Ramos (cell line): ENCODE measurements at regions not wholly inside any gene's neighbourhood (a gene's known extent, or its start where the extent isn't known, plus 50 kb on each side); places are given as distances from the start of the nearest gene placed in this dataset.
"Not testable (repeated sequence)": the region's sequence is repeated elsewhere in the genome, so short reads cannot be mapped to it uniquely, and the experiment has no call there.

Experiments used
- in situ Hi-C: fragments of 300-500 bp; cut with MboI; formaldehyde crosslinking; loops from one replicate; pipeline ENCODE4 v1.14.3; 2022; ENCODE audit warnings: low sequenced_read_pairs; ENCODE audit not compliant: unreplicated experiment

DNA sequence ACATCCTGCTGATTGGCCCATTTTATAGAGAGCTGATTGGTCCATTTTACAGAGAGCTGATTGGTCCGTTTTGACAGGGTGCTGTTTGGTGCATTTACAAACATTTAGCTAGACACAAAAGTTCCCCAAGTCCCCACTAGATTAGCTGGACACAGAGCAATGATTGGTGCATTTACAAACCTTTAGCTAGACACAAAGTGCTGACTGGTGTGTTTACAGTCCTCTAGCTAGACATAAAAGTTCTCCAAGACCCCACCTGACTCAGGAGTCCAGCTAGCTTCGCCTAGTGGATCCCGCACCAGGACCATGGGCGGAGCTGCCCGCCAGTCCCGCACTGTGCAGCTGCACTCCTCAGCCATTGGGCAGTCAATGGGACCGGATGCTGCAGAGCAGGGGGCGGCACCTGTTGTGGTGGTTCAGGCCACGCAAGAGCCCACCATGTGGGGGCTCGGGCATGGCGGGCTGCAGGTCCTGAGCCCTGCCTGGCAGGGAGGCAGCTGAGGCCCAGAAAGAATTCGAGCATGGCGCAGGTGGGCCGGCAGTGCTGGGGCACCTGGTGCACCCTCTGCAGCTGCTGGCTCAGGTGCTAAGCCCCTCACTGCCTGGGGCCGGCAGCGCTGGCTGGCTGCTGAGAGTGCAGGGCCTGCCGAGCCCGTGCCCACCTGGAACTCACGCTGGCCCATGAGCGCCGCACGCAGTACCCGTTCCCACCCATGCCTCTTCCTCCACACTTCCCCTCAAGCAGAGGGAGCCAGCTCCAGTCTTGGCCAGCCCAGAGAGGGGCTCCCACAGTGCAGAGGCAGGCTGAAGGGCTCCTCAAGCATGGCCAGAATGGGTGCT lies 713.2 kb upstream of the GYPC start:
- in situ Hi-C loops, result no loop called here

DNA sequence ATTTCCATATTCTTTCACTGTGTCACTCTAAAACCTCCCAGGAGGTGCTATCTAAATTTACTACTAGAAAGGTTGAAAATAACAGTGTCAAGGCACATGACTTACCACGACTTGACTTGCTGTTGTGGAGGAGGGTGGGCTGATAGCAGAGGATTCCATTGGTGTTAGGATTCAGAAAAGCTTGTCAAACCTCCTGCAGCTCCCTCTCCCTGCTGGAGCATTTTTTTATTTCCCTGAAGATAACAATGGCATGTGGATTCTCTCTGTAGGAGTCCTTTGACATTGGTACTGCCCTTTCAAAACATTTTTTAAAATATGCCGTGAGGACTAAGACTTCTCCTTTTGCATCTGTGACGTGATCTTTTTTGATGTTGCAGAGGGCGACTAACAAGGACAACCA lies 696.9 kb upstream of the GYPC start:
- in situ Hi-C loops, result no loop called here

DNA sequence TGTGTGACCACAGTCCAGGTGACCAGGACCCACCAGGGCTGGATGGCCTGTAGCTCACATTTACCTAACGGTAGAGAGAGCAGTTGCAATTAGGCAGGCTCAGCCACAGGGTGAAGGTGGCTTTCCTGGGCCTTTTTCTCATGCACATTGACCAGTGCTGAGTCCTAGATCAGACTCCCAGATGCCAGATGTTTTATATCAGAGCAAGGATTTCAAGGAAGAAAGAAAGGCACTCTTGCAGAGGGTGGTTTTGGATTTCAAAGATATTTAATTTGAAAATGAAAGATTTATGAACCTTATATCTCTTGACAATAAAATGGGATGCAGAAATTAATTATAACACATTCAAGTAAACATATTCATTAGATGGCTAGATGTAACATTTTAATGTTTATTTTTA lies 694.2 kb upstream of the GYPC start:
- in situ Hi-C loops, result no loop called here

DNA sequence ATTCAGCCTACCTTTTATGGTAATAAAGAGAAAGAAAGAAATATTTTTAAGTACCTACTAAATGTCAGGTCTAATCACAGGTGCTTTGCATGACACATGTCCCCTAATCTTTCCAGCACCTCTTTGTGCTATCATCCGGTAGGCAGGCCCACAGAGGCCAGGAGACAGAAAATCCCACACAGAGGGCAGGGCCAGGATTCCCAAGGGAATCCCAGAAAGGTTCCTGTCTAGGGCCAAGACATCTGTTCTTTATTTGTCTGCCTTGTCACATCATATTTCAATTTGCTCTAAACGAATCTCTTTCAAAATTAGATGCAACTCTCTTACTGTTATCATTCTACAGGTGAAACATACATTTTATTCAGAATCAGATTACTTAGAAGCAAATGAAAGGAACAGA lies 676.1 kb upstream of the GYPC start:
- in situ Hi-C loops, result no loop called here

DNA sequence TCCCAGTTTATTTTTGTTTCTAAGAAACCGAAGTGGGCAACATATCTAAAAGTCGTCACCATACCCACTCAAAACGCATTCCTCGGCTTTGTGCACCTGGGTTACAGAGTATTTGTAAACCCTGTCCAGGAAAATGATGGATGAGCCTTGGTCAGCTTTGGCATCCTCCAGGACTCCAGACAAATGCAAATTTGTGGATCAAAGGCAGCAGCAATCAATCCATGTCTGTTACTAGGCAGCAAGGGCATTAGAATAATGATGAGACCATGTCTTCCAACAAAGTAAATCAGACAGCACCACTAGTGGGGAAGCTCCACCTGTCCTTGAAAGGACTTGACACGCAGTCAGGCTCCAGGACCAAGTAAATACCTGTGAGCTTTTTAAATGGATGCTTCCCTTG lies 672.6 kb upstream of the GYPC start:
- in situ Hi-C loops, result no loop called here

DNA sequence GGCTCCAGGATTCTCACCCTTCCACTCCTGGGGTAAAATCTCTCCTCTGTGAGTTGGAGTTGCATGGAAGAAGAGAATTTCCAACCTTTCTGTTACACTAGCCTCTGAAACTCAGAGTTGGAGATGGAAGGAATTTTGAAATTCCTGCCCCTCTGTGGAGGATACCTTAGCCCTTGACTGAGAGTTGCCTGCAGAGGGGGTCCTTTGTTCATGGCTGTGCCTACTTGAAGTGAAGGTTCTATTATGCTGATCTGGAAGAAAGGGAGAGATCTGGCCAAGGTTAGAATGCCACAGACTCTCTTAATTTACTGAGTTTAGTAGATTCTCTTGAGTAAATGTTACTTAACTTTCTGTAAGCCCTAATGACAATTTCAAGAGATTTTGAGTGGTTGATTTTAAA lies 626.6 kb upstream of the GYPC start:
- in situ Hi-C loops, result no loop called here

DNA sequence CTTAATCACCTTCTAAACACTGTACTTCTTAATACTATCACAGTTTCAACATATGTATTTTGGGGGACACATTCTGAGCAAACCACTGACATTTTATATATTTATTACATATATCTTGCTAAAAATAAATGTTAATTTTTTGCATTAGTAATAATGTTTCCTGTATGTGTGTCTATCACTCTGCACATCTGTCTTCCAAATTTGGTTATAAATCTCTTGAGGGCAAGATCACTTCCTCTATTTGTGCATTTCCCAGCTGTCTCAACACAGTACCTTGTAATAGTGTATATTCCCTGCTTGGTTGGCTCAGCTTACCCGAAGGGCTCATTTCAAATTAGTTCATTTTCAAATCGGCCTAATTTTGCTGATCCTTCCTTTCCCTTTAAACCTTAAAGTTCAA lies 617.1 kb upstream of the GYPC start:
- in situ Hi-C loops, result no loop called here

DNA sequence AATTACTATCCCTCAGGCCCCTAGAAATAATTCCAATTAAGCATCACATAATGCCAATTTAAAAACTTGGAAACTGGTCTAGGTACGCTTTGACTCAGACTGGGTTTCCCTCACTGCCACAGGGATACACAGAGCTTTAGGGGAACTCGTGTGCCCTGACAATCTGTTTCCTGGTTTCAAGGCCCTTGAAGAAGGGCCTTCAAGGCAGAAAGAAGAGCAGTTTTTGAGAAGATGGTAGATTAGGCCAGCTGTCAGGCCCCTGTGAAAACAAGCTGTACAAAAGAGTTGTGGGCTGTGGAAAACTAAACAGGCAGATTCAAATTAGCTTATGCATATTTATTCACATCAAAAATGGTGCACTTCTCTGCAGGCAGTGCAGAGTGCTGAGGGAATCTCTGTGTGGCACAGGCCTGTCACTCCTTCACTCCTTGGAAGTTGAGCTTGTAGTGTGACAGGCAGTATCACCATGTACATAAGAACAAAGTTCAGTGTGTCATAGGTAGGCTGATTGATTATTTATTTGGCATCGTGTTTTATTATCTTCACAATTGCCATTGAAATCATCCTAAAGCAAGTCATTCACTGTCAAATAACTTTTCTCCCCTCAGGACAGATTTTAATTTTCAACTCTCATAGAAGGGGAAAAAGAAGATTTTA lies 614.4 kb upstream of the GYPC start:
- in situ Hi-C loops, result no loop called here

DNA sequence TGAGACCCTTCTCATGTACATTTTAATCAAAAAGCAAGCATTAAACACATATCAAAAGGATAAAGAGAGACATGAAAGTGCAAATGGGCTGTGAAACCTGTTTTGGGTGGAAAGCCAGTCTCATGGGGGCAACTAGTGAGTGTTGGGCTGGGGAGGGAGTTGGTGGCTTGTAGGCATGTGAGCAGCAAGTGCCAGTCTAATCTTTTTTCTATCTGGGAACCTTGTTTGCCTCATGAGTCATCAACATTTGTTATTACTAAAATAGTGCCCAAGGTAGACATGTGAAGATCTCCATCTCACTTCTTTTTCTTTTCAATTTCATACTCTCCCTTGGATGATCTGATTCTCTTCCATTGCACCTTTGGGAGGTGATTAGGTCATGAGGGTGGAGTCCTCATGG lies 613.9 kb upstream of the GYPC start:
- in situ Hi-C loops, result no loop called here

DNA sequence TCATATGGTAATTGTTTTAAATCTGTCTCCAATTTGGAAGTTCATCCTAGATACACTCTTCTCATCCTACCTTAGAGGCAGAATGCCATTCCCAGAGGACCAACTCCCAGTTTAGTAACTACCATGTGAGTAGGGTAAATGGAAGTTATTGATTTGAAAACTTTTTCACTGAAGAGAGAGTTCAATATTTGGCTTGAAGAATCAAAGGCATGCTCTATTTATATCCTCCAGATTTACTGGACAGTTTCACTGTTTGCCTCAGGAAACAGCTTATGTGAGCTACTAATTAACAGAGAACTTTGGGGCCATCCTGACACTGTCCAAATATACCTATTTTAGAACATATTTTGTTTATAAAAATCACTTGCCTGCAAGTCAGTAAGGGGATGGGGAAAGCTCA lies 607.2 kb upstream of the GYPC start:
- in situ Hi-C loops, result no loop called here

DNA sequence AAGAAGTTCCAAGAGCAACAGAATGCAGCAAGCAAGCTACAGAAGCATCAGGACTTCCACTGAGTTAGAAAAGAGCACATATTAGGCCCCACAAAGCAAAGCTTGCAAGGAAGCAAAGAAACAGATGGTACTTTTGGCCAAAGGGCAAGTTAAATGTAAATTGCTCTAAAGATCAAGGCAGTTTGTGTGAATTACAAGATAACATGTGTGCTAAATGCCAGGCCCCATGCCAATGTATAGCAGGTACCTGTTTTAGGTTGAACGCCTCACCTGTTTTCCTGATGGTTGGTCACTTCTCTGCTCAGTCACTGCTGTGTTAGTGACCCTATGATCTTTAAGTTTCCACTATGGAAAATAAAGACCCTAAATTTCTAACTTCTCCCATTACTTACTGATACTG lies 606.5 kb upstream of the GYPC start:
- in situ Hi-C loops, result no loop called here

DNA sequence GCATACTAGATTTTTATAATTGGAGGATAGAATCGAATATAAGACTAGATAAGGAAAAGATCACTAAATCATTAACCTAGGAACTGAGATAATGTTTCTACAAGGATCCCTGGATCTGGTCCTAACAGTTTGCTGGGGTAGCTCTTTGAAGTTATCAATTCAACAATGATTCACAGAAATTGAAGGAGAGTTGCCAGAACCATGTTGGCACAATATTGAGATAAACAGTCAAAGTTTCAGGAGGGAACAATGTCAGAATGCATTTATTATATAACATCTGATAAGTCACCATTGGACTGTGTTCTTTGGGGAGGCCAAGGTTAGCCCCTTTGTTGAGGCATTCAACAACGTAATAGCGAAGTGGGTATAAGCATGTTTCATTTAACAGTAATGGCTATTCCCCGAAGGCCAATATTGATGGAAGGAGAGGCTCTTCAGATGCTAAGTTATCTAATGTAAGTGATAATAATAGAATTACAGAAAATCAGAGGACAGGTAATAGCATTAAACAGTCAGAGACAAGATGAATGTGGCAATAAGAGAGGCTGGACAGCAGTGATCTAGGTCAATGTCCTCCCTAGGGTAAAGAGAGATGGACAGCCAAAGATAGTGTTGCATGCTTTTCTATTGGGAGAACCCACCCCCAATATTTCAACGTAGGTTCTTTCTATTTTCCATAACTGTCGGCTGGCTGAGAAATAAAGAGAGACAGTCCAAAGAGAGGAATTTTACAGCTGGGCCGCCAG lies 604.8 kb upstream of the GYPC start:
- in situ Hi-C loops, result no loop called here

DNA sequence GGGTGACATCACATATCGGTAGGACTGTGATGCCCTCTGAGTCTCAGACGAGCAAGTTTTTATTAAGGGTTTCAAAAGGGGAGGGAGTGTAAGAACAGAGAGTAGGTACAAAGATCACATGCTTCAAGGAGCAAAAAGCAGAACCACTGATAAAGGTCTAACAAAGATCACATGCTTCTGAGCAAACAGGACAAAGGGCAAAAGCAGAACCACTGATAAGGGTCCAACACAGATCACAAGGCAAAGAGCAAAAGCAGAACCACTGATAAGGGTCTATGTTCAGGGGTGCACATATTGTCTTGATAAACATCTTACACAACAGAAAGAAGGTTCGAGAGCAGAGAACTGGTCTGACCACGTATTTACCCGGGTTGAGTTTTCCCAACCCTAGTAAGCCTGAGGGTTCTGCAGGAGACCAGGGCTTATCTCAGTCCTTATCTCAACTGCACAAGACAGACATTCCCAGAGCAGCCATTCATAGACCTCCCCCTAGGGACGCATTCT lies 604.2 kb upstream of the GYPC start:
- in situ Hi-C loops, result not testable (repeated sequence)

DNA sequence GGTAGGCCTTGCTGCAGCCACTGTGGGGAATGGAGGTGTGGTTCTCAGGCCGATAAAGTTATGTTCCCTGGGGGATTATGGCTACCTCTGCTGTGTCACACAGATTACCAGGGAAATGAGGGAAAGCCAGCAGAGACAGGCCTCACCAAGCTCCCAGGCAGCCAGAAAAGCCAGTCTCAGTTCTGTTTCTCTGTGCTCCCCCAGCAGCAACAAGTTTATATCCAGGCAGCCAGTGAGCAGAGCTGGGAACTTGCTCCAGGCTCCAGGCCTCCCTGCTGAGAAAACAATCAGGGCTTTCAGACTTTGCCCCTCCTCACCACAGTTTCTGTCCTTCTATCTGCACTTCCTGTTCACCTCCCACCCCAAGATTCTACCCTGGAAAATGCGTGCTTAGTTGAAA lies 596.6 kb upstream of the GYPC start:
- in situ Hi-C loops, result no loop called here

DNA sequence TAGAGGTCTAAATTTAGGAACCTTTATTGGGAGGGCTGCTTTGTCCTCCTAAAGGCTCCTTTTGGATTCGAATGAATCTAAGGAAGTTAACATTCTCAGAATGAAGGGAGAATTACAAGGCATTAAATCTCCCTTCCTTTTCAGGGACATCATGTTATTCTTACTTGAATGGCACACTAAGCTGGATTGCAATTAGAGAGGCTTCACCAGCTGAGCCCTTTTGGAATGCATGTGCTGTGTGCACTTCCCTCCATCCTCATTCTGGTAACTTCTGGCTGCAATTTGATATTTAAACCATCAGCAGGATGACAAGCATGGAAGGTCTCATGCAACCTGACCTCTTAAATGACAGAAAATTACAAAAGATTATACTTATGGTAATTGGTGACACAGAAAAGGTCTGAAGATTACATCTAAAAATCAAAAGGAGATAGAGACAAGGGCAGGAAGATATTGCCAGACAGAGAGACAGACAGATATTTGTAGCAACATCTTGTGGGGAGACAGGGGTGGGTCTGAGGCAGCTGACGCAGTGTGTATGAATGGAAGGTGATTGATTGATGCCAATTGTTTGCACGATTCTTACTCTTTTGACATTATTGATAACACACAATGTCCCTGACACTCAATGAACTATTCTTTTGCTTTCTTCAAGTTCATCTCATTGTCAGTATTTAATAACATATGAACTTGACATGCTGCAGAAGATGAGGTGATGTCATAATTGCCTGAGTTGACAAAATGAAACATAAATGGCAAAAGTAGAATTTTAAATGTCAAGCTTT lies 570.8 kb upstream of the GYPC start:
- in situ Hi-C loops, result no loop called here

DNA sequence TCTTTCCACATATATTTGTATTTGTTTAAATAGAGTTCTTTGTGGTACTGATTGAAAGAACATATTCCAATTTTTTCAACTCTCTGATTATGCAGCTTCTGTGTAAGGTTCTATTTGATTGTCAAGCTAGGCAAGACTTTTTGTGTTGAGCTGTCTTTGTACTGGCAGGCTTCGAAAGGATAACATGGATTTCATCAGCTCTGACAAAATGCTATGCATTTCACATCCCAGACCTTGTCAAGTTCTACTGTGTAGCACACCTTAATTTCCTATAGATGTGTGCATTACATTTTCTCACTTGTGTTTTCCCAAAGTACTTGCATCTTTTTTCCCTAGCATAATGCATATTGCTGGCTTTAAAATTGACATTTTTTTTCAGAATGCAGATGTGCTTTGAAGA lies 555.0 kb upstream of the GYPC start:
- in situ Hi-C loops, result no loop called here

DNA sequence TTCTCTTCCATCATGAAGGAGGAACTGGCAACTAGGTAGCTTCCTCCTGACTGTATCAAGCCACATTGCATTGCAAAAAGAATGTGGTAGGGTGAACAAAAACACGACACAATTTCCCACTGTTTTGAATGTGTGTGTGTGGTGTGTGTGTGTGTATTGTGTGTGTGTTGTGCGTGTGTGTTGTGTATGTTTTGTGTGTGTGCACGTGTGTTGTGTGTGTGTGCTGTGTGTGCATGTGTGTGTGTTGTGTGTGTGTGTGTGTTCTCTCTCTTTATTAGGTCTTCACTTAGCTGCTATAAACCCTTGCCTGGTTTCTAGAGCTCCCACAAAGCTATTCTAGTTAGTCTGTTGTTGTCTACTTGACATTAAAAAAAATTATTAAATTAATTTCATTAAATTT lies 550.0 kb upstream of the GYPC start:
- in situ Hi-C loops, result no loop called here

DNA sequence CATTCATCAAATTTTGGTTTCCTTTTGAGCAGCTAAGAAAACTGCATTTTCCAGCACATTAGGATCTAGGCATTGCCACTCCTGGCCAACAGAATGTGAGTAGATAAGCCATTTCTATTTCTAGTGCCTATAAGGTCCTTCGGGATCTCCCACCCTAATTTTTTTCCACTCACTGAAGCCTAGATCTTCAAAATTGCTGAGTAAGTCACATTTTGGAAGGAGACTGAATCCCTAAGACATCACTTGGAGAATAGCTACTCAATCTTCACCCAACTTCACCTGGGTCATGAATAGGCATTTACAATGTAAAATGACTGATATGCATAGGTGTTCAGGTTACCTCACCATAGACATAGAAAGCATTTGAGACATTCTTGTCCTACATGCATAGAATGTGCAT lies 548.1 kb upstream of the GYPC start:
- in situ Hi-C loops, result no loop called here

DNA sequence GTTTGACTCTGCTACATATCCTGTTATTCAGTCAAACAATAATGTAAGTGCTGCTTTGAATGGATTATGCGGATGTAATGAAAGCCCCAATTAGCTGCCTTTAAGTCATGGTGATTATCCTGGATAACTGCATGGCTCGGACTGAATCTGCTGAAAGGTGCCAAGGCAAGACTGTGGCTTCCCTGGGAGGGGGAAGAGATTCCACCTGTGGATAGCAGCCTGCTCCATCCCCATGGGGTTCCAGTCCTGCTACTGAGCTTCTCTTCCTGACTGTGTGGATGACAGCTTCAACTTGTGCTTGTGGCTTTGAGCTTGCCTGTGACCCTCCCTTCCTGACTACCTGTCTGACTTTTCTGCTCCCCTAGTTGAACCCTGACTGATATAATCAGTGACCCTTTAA lies 540.0 kb upstream of the GYPC start:
- in situ Hi-C loops, result no loop called here

DNA sequence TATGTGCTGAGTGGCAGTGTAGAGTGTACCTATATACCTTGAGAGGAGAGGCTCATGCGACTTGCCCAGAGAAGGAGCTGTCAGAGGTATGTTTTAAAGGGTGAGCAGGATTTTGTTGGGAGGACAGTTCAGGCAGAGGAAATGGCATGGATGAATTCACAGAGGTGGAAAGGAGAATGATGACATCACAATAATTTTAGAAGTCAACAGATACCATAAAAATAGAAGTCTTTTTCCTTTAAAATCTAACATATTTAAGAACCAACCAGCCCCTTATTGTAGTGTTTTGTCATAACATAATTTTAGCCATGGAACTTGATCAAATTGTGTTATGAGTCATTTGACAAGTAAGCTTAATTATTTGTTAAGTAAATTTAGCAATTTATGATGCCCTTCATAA lies 538.1 kb upstream of the GYPC start:
- in situ Hi-C loops, result no loop called here
